ENCODE measurements at regions not wholly inside any gene's neighbourhood (a gene's known extent, or its start where the extent isn't known, plus 50 kb on each side); places are given as distances from the start of the nearest gene placed in this dataset.

GRCh38 chr7:125559921-125560320, 630.3 kb upstream of the POT1 start:
- TF ChIP-seq E2F5 (CRISPR knock-in tag; IDR thresholded peaks at IDR 0.05) (no peak), BRD9 (IDR thresholded peaks at IDR 0.05; ENCODE audit: low read depth, partially characterized antibody) (no peak), FIP1L1 (IDR thresholded peaks at IDR 0.05; ENCODE audit: low read depth, low read length, poor library complexity, severe bottlenecking) (no peak), OTX1 (CRISPR knock-in tag; IDR thresholded peaks at IDR 0.05) (no peak), ZNF124 (CRISPR knock-in tag; IDR thresholded peaks at IDR 0.05) (no peak), NR2C1 (IDR thresholded peaks at IDR 0.05) (no peak), NR2C1 (tag; IDR thresholded peaks at IDR 0.05) (no peak), DACH1 (IDR thresholded peaks at IDR 0.05; ENCODE audit: partially characterized antibody) (no peak), ZZZ3 (IDR thresholded peaks at IDR 0.05) (no peak), CXXC5 (CRISPR knock-in tag; IDR thresholded peaks at IDR 0.05) (no peak), ZBTB1 (CRISPR knock-in tag; IDR thresholded peaks at IDR 0.05; ENCODE audit: borderline replicate concordance, low read depth) (no peak), ZBTB5 (IDR thresholded peaks at IDR 0.05) (no peak), SMAD3 (CRISPR knock-in tag; conservative IDR thresholded peaks at IDR 0.05) (no peak), ZNF354B (CRISPR knock-in tag; IDR thresholded peaks at IDR 0.05) (no peak), MAZ (CRISPR knock-in tag; conservative IDR thresholded peaks at IDR 0.05 in 1 of 2, IDR thresholded peaks at IDR 0.05 in 1 of 2) (no peak), RBM14 (IDR thresholded peaks at IDR 0.05; ENCODE audit: borderline replicate concordance, insufficient read depth, low read depth, low read length) (no peak), GTF2F1 (IDR thresholded peaks at IDR 0.05; ENCODE audit: low read depth, low read length) (no peak), THRB (CRISPR knock-in tag; conservative IDR thresholded peaks at IDR 0.05) (no peak), SNAPC5 (CRISPR knock-in tag; IDR thresholded peaks at IDR 0.05) (no peak), ILF3 (IDR thresholded peaks at IDR 0.05; ENCODE audit: borderline replicate concordance) (no peak)
- in situ Hi-C loops (cut with MboI): no loop called here
- H3K4me2 ChIP-seq (ENCODE audit: insufficient read depth, low read length): no peak overlapping the region
- no peak for DNase-seq (ENCODE audit: extremely low read depth in 1 of 4, low spot score in 3 of 4)
- H3K79me2 ChIP-seq (ENCODE audit: control insufficient read depth, insufficient read depth, low read length): peaks cover 3% of the 10 kb centered on the region; the same call in 2 of the 3 replicates
- no peak for FAIRE-seq
- no peak overlapping the region for H3K4me3 ChIP-seq
- no peaks in the 10 kb centered on the region for H3K9me3 ChIP-seq (replicated peaks; ENCODE audit: control insufficient read depth, insufficient read depth, low read depth, low read length)
- POLR2A ChIA-PET: interaction anchor here (1.2 kb wide), 1 partner anchor 11 kb away, joined by 3 read pairs; no protein-coding TSS in a partner anchor
- H4K20me1 ChIP-seq (replicated peaks; ENCODE audit: control insufficient read depth, insufficient read depth, low read length): no peaks in the 10 kb centered on the region
- no peaks in the 10 kb centered on the region for H3K4me1 ChIP-seq (replicated peaks in 1 of 2; ENCODE audit: control insufficient read depth in 2 of 2, insufficient read depth in 2 of 2, low read length in 2 of 2)
- H3K36me3 ChIP-seq (ENCODE audit: control insufficient read depth, insufficient read depth, low read length): no peaks in the 10 kb centered on the region
- H3K27me3 ChIP-seq (ENCODE audit: control insufficient read depth in 2 of 2, insufficient read depth in 2 of 2, low read length in 2 of 2): no peaks in the 10 kb centered on the region
- no peak for ATAC-seq
- no peak overlapping the region for H3K27ac ChIP-seq (ENCODE audit: extremely low read depth, low read depth, low read length)
- H3K9me1 ChIP-seq (ENCODE audit: control insufficient read depth, insufficient read depth, low read length): no peaks in the 10 kb centered on the region
- intact Hi-C loops (cut with micrococcal nuclease): no loop called here
- 19% methylated on average over 2 of the region's 2 CpGs for WGBS (ENCODE audit: insufficient coverage, low coverage, missing lambda C conversion rate)
- CTCF ChIA-PET (ENCODE audit: low intra/inter-chr PET ratio): no interaction called here
- no peak overlapping the region for H3K9ac ChIP-seq (ENCODE audit: insufficient read depth in 1 of 2, low read depth in 2 of 2, low read length in 2 of 2)
- no peak overlapping the region for H2AFZ ChIP-seq (ENCODE audit: low read depth, low read length)
- BruUV-seq (replicated peaks): no TSS peak
